ENCODE measurements at regions not wholly inside any gene's neighbourhood (a gene's known extent, or its start where the extent isn't known, plus 50 kb on each side); places are given as distances from the start of the nearest gene placed in this dataset.

DNA sequence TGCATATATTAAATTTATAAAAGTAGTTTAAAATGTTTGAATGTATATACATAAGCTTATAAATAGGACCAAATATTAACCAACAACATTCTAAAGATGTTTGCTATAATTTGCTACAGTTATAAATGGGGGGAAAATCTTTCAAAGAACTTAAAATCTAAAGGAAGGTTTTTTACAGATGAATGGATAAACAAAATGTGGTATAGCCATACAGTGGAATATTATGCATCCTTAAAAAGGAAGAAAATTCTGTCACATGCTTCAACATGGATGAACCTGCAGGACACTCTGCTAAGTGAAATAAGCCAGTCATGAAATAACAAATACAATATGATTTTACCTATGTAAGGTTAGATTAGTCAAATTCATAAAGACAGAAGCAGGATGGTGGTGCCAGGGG lies 75.8 kb downstream of the TMEM17 start:
- TF ChIP-seq POLR2A (IDR thresholded peaks at IDR 0.05), result no peak
- TF ChIP-seq, protein P1, sequence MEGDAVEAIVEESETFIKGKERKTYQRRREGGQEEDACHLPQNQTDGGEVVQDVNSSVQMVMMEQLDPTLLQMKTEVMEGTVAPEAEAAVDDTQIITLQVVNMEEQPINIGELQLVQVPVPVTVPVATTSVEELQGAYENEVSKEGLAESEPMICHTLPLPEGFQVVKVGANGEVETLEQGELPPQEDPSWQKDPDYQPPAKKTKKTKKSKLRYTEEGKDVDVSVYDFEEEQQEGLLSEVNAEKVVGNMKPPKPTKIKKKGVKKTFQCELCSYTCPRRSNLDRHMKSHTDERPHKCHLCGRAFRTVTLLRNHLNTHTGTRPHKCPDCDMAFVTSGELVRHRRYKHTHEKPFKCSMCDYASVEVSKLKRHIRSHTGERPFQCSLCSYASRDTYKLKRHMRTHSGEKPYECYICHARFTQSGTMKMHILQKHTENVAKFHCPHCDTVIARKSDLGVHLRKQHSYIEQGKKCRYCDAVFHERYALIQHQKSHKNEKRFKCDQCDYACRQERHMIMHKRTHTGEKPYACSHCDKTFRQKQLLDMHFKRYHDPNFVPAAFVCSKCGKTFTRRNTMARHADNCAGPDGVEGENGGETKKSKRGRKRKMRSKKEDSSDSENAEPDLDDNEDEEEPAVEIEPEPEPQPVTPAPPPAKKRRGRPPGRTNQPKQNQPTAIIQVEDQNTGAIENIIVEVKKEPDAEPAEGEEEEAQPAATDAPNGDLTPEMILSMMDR (IDR thresholded peaks at IDR 0.05 in 4 of 5, conservative IDR thresholded peaks at IDR 0.05 in 1 of 5), result no peak

All from gastrocnemius medialis (tissue), 4 donors.